H1 (cell line): ENCODE measurements at regions not wholly inside any gene's neighbourhood (a gene's known extent, or its start where the extent isn't known, plus 50 kb on each side); places are given as distances from the start of the nearest gene placed in this dataset.

Experiments used
- CTCF ChIA-PET: fragments of 300-600 bp; sonication (Branson Sonifier 250); formaldehyde crosslinking; loops from one replicate; lab custom pipeline; 2021; ENCODE audit not compliant: partially characterized antibody; lab: Charles Lee
- POLR2A ChIA-PET: fragments of 300-600 bp; sonication (Branson Sonifier 250); formaldehyde crosslinking; loops from one replicate; lab custom pipeline; 2021; ENCODE audit warnings: inconsistent platforms; ENCODE audit not compliant: partially characterized antibody; lab: Charles Lee
- DNase-seq, 2 experiments: peaks; one replicate each; pipeline versions ENCODE4 v3.0.0 to v3.0.0-alpha.2; 2010 to 2022; ENCODE audit warnings: low spot score in 2 of 2, low read depth in 1 of 2, mixed read lengths in 1 of 2
- FAIRE-seq: peaks from 2 replicates; lab custom pipeline; 2011; peaks lifted over from hg19 to GRCh38; lab: Jason Lieb, UNC
- H2AFZ ChIP-seq: 2 replicates; pipeline ENCODE4 v1.8.1; 2012; ENCODE audit warnings: low read length, inconsistent platforms
- H2AK5ac ChIP-seq: 2 replicates; pipeline ENCODE4 v1.6.1; 2013; ENCODE audit warnings: low read depth, low read length
- H2BK120ac ChIP-seq: replicated peaks from 2 replicates; pipeline ENCODE3; 2013; ENCODE audit warnings: low read depth, low read length, inconsistent platforms
- H2BK12ac ChIP-seq: 2 replicates; pipeline ENCODE4 v1.6.1; 2013; ENCODE audit warnings: low read depth, low read length
- H2BK15ac ChIP-seq: 2 replicates; pipeline ENCODE4 v1.6.1; 2013; ENCODE audit warnings: low read length
- H2BK20ac ChIP-seq: 2 replicates; pipeline ENCODE4 v1.6.1; 2013; ENCODE audit warnings: low read length
- H2BK5ac ChIP-seq: 2 replicates; pipeline ENCODE4 v1.6.1; 2013; ENCODE audit warnings: low read depth, low read length
- H3K14ac ChIP-seq: 2 replicates; pipeline ENCODE4 v1.6.1; 2013; ENCODE audit warnings: inconsistent platforms; ENCODE audit not compliant: insufficient read length
- H3K18ac ChIP-seq: 2 replicates; pipeline ENCODE4 v1.6.1; 2013; ENCODE audit warnings: low read length; ENCODE audit errors: extremely low read depth
- H3K23ac ChIP-seq: 2 replicates; pipeline ENCODE4 v1.6.1; 2013; ENCODE audit warnings: inconsistent platforms; ENCODE audit not compliant: insufficient read length
- H3K23me2 ChIP-seq: 2 replicates; pipeline ENCODE4 v1.6.1; 2013; ENCODE audit warnings: low read depth, low read length
- H3K27ac ChIP-seq: 2 replicates; pipeline ENCODE4 v1.6.1; 2011; ENCODE audit warnings: low read depth, low read length, inconsistent platforms
- H3K27me3 ChIP-seq, 4 experiments: replicated peaks in 1 of 4; 1 replicate in 1 of 4; 2 replicates in 3 of 4; pipeline versions ENCODE4 v1.6.1 to v1.8.1; 2011 to 2013; ENCODE audit warnings: low read length in 3 of 4, mild to moderate bottlenecking in 3 of 4, inconsistent platforms in 2 of 4, mixed read lengths in 2 of 4, moderate library complexity in 1 of 4; ENCODE audit not compliant: control insufficient read depth in 3 of 4, insufficient read depth in 3 of 4; ENCODE audit errors: extremely low read depth in 1 of 4
- H3K36me3 ChIP-seq, 4 experiments: 2 replicates each; pipeline versions ENCODE4 v1.6.1 to v1.8.1; 2011 to 2013; ENCODE audit warnings: mild to moderate bottlenecking in 4 of 4, low read length in 3 of 4, moderate library complexity in 2 of 4, control low read depth in 1 of 4, inconsistent platforms in 1 of 4; ENCODE audit not compliant: insufficient read depth in 4 of 4, control insufficient read depth in 2 of 4
- H3K4ac ChIP-seq: replicated peaks from 2 replicates; pipeline ENCODE3; 2013; ENCODE audit warnings: low read length, low read depth, mixed read lengths, inconsistent platforms; ENCODE audit not compliant: insufficient read length
- H3K4me1 ChIP-seq, 4 experiments: replicated peaks in 1 of 4; 1 replicate in 1 of 4; 2 replicates in 3 of 4; pipeline versions ENCODE4 v1.6.1 to v1.8.1; 2011 to 2013; ENCODE audit warnings: low read length in 3 of 4, inconsistent platforms in 2 of 4, mixed read lengths in 1 of 4; ENCODE audit not compliant: insufficient read depth in 4 of 4, control insufficient read depth in 3 of 4
- H3K4me2 ChIP-seq, 2 experiments: 2 replicates each; pipeline versions ENCODE4 v1.6.1 to v1.8.1; 2011 to 2013; ENCODE audit warnings: low read depth in 2 of 2, low read length in 2 of 2, control low read depth in 1 of 2, inconsistent platforms in 1 of 2, mild to moderate bottlenecking in 1 of 2; ENCODE audit not compliant: insufficient read depth in 1 of 2
- H3K4me3 ChIP-seq, 4 experiments: fragments of 200-600, 300-600 bp in 1 of 4; sonication (generic), shearing (Covaris generic), sonication (Bioruptor Twin) in 1 of 4; 2 replicates each; pipeline versions ENCODE4 v1.5.1 to v1.8.1; 2011 to 2016; ENCODE audit warnings: low read length in 4 of 4, low read depth in 3 of 4, control low read depth in 2 of 4, inconsistent platforms in 2 of 4, mild to moderate bottlenecking in 2 of 4, mixed read lengths in 1 of 4, moderate library complexity in 1 of 4; ENCODE audit not compliant: insufficient read depth in 2 of 4; ENCODE audit errors: extremely low read depth in 1 of 4
- H3K56ac ChIP-seq: replicated peaks from 2 replicates; pipeline ENCODE3; 2013; ENCODE audit warnings: low read depth, mild to moderate bottlenecking, mixed read lengths, low read length, inconsistent platforms; ENCODE audit not compliant: insufficient read length
- H3K79me1 ChIP-seq: 2 replicates; pipeline ENCODE4 v1.6.1; 2013; ENCODE audit warnings: low read depth, low read length, control low read depth
- H3K79me2 ChIP-seq, 2 experiments: 2 replicates each; pipeline versions ENCODE4 v1.6.1 to v1.8.1; 2012 to 2013; ENCODE audit warnings: low read length in 2 of 2, mild to moderate bottlenecking in 2 of 2, inconsistent platforms in 1 of 2; ENCODE audit not compliant: insufficient read depth in 2 of 2, control insufficient read depth in 1 of 2
- H3K9ac ChIP-seq, 4 experiments: replicated peaks in 1 of 4; 1 replicate in 1 of 4; 2 replicates in 3 of 4; pipeline versions ENCODE4 v1.6.1 to v1.8.1; 2011 to 2013; ENCODE audit warnings: low read depth in 3 of 4, low read length in 3 of 4, control low read depth in 2 of 4, mild to moderate bottlenecking in 2 of 4, moderate library complexity in 2 of 4, inconsistent platforms in 1 of 4; ENCODE audit errors: extremely low read depth in 1 of 4
- H3K9me3 ChIP-seq, 2 experiments: 2 replicates each; pipeline versions ENCODE4 v1.6.1 to v1.8.1; 2012 to 2013; ENCODE audit warnings: mild to moderate bottlenecking in 2 of 2, moderate library complexity in 2 of 2, control low read depth in 1 of 2, inconsistent platforms in 1 of 2, low read depth in 1 of 2, low read length in 1 of 2, mixed read lengths in 1 of 2; ENCODE audit not compliant: insufficient read depth in 2 of 2
- H4K20me1 ChIP-seq, 2 experiments: replicated peaks in 1 of 2; 2 replicates each; pipeline versions ENCODE3 to v1.8.1; 2011 to 2013; ENCODE audit warnings: inconsistent platforms in 2 of 2, low read length in 2 of 2, mild to moderate bottlenecking in 1 of 2; ENCODE audit not compliant: insufficient read depth in 2 of 2, control insufficient read depth in 1 of 2
- H4K5ac ChIP-seq: 2 replicates; pipeline ENCODE4 v1.6.1; 2013; ENCODE audit warnings: low read length, low read depth, mixed read lengths, inconsistent platforms; ENCODE audit not compliant: insufficient read length
- H4K8ac ChIP-seq: 2 replicates; pipeline ENCODE4 v1.8.0; 2013; ENCODE audit warnings: mild to moderate bottlenecking, moderate library complexity, low read length, inconsistent platforms; ENCODE audit not compliant: insufficient read depth; ENCODE audit errors: extremely low read depth
- H4K91ac ChIP-seq: replicated peaks from 2 replicates; pipeline ENCODE3; 2013; ENCODE audit warnings: low read length, mixed read lengths, inconsistent platforms; ENCODE audit not compliant: insufficient read length
- ATF3 ChIP-seq: IDR thresholded peaks from 2 replicates; pipeline ENCODE4 v1.6.1; 2011; ENCODE audit warnings: low read depth, mild to moderate bottlenecking, low read length; ENCODE audit not compliant: insufficient read depth
- CHD2 ChIP-seq: IDR thresholded peaks from 2 replicates; pipeline ENCODE4 v1.6.1; 2012; ENCODE audit warnings: low read length, improper control_type of control experiment
- EP300 ChIP-seq, 2 experiments: IDR thresholded peaks; 1 replicate in 1 of 2; 2 replicates in 1 of 2; pipeline ENCODE4 v1.6.1; 2011 to 2012; ENCODE audit warnings: low read depth in 2 of 2, low read length in 2 of 2, mild to moderate bottlenecking in 2 of 2, borderline replicate concordance in 1 of 2, inconsistent platforms in 1 of 2, moderate library complexity in 1 of 2
- HDAC2 ChIP-seq, 2 experiments: fragments of 300-600 bp in 1 of 2; sonication (generic) in 1 of 2; IDR thresholded peaks; 2 replicates each; pipeline ENCODE4 v1.6.1; 2011 to 2012; ENCODE audit warnings: low read depth in 2 of 2, low read length in 2 of 2, mild to moderate bottlenecking in 2 of 2, moderate library complexity in 2 of 2, borderline replicate concordance in 1 of 2, inconsistent platforms in 1 of 2
- KDM1A ChIP-seq: fragments of 200-600, 300-600 bp; sonication (generic); IDR thresholded peaks from 2 replicates; pipeline ENCODE4 v1.7.1; 2016; ENCODE audit warnings: mild to moderate bottlenecking, low read length, borderline replicate concordance
- NANOG ChIP-seq: IDR thresholded peaks from 2 replicates; pipeline ENCODE4 v1.6.1; 2011; ENCODE audit warnings: low read length, low read depth, mild to moderate bottlenecking, inconsistent platforms; ENCODE audit not compliant: insufficient read depth, poor library complexity, severe bottlenecking
- POLR2AphosphoS5 ChIP-seq: IDR thresholded peaks from 2 replicates; pipeline ENCODE4 v1.6.1; 2011; ENCODE audit warnings: low read depth, low read length
- SAP30 ChIP-seq: fragments of 300-600 bp; sonication (generic); IDR thresholded peaks from 2 replicates; pipeline ENCODE4 v1.7.1; 2012; ENCODE audit warnings: low read length, moderate library complexity, mild to moderate bottlenecking, inconsistent platforms; ENCODE audit not compliant: insufficient read depth, insufficient replicate concordance
- SUZ12 ChIP-seq: fragments of 200-600 bp; sonication (generic); IDR thresholded peaks from 2 replicates; pipeline ENCODE4 v1.6.1; 2012; ENCODE audit warnings: mild to moderate bottlenecking, inconsistent platforms, low read length, moderate library complexity, mixed read lengths
- WGBS, 2 experiments: shearing (Covaris generic) in 1 of 2; methylation state at CpG; one replicate each; pipeline versions ENCODE4 v1.1.6 to v1.1.7; 2013 to 2015; ENCODE audit warnings: low lambda C conversion rate in 2 of 2, mixed read lengths in 2 of 2, inconsistent platforms in 1 of 2, low coverage in 1 of 2, missing lambda C conversion rate in 1 of 2; ENCODE audit not compliant: insufficient replicate concordance in 2 of 2, insufficient coverage in 1 of 2, insufficient read length in 1 of 2; ENCODE audit errors: extremely low coverage in 1 of 2, missing lambda C conversion rate in 1 of 2; 5-methylcytosine and 5-hydroxymethylcytosine counted together
- TF ChIP-seq, protein P1 (sequence below), 3 experiments: IDR thresholded peaks; 1 replicate in 2 of 3; 2 replicates in 1 of 3; pipeline versions ENCODE4 v1.5.1 to v1.6.1; 2011; ENCODE audit warnings: low read length in 3 of 3, mild to moderate bottlenecking in 3 of 3, inconsistent platforms in 2 of 3, low read depth in 1 of 3, moderate library complexity in 1 of 3; ENCODE audit not compliant: insufficient read depth in 1 of 3; ENCODE audit errors: control extremely low read depth in 1 of 3

- Histone ChIP-seq H2AFZ (no peak overlapping the region), H2AK5ac (no peak overlapping the region), H2BK20ac (no peak overlapping the region), H3K4me3 (no peak overlapping the region), H3K79me1 (no peaks in the 10 kb centered on the region), H3K23me2 (no peaks in the 10 kb centered on the region), H3K9me3 (no peaks in the 10 kb centered on the region; a peak in 1 of 4 replicates), H3K18ac (no peak overlapping the region), H3K27ac (no peak overlapping the region), H3K79me2 (no peaks in the 10 kb centered on the region), H3K27me3 (no peaks in the 10 kb centered on the region), H3K9ac (no peak overlapping the region), H2BK5ac (no peak overlapping the region), H3K4me2 (no peak overlapping the region), H3K36me3 (no peaks in the 10 kb centered on the region), H3K56ac (no peak overlapping the region), H2BK120ac (no peak overlapping the region), H3K23ac (no peak overlapping the region), H4K5ac (no peak overlapping the region), H2BK12ac (no peak overlapping the region), H4K20me1 (no peaks in the 10 kb centered on the region), H4K91ac (no peak overlapping the region), H3K4me1 (no peaks in the 10 kb centered on the region), H2BK15ac (no peak overlapping the region), H4K8ac (no peak overlapping the region), H3K4ac (no peak overlapping the region), H3K14ac (no peak overlapping the region)
- POLR2A ChIA-PET = no interaction called here
- CTCF ChIA-PET = interaction anchor here (0.6 kb wide), 1 partner anchor 8 kb away, joined by 4 read pairs; no protein-coding TSS in a partner anchor
- 92% methylated on average over 2 of the region's 2 CpGs; no CpG with 5 or more reads in 1 of the 2 experiments for WGBS, 2 experiments
- DNase-seq (no peak), FAIRE-seq (no peak)
- TF ChIP-seq SUZ12 (no peak), HDAC2 (IDR thresholded peaks at IDR 0.05; ENCODE audit: borderline replicate concordance in 1 of 2, low read depth in 2 of 2, low read length in 2 of 2) (no peak), NANOG (no peak), ATF3 (no peak), CHD2 (no peak), SAP30 (no peak), POLR2AphosphoS5 (no peak), EP300 (IDR thresholded peaks at IDR 0.05; ENCODE audit: borderline replicate concordance in 1 of 2, low read depth in 2 of 2, low read length in 2 of 2) (no peak), KDM1A (no peak)
- TF ChIP-seq, protein P1, sequence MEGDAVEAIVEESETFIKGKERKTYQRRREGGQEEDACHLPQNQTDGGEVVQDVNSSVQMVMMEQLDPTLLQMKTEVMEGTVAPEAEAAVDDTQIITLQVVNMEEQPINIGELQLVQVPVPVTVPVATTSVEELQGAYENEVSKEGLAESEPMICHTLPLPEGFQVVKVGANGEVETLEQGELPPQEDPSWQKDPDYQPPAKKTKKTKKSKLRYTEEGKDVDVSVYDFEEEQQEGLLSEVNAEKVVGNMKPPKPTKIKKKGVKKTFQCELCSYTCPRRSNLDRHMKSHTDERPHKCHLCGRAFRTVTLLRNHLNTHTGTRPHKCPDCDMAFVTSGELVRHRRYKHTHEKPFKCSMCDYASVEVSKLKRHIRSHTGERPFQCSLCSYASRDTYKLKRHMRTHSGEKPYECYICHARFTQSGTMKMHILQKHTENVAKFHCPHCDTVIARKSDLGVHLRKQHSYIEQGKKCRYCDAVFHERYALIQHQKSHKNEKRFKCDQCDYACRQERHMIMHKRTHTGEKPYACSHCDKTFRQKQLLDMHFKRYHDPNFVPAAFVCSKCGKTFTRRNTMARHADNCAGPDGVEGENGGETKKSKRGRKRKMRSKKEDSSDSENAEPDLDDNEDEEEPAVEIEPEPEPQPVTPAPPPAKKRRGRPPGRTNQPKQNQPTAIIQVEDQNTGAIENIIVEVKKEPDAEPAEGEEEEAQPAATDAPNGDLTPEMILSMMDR (IDR thresholded peaks at IDR 0.05; ENCODE audit: control extremely low read depth in 1 of 3, insufficient read depth in 1 of 3, low read depth in 1 of 3, low read length in 3 of 3) = no peak
Measured at GRCh38 chr13:88817560-88817959, 1146.4 kb downstream of the SLITRK5 start.
